ENCODE measurements at regions not wholly inside any gene's neighbourhood (a gene's known extent, or its start where the extent isn't known, plus 50 kb on each side); places are given as distances from the start of the nearest gene placed in this dataset.
"Not testable (repeated sequence)": the region's sequence is repeated elsewhere in the genome, so short reads cannot be mapped to it uniquely, and the experiment has no call there.

DNA sequence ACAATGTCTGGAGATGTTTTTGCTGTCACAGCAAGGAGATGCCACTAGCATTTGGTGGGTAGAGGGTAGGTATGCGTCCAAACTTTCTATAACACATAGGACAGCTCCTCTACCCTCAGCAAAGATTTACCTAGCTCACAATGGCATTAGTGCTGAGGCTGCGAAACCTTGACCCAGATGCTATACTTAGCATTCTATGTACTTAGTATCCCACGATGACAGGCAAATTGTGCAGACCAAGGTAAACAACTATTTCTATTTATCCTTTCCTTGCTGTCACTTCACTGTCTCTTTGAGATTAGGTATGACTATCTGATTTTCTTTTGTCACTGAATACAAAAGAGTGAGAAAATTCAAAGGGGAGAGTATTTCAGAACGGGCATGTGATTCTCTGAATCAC is 265.2 kb upstream of the ZNF385D start:
- no peak for TF ChIP-seq EP300 (IDR thresholded peaks at IDR 0.05)
- TF ChIP-seq, protein P1, sequence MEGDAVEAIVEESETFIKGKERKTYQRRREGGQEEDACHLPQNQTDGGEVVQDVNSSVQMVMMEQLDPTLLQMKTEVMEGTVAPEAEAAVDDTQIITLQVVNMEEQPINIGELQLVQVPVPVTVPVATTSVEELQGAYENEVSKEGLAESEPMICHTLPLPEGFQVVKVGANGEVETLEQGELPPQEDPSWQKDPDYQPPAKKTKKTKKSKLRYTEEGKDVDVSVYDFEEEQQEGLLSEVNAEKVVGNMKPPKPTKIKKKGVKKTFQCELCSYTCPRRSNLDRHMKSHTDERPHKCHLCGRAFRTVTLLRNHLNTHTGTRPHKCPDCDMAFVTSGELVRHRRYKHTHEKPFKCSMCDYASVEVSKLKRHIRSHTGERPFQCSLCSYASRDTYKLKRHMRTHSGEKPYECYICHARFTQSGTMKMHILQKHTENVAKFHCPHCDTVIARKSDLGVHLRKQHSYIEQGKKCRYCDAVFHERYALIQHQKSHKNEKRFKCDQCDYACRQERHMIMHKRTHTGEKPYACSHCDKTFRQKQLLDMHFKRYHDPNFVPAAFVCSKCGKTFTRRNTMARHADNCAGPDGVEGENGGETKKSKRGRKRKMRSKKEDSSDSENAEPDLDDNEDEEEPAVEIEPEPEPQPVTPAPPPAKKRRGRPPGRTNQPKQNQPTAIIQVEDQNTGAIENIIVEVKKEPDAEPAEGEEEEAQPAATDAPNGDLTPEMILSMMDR (IDR thresholded peaks at IDR 0.05), result no peak

DNA sequence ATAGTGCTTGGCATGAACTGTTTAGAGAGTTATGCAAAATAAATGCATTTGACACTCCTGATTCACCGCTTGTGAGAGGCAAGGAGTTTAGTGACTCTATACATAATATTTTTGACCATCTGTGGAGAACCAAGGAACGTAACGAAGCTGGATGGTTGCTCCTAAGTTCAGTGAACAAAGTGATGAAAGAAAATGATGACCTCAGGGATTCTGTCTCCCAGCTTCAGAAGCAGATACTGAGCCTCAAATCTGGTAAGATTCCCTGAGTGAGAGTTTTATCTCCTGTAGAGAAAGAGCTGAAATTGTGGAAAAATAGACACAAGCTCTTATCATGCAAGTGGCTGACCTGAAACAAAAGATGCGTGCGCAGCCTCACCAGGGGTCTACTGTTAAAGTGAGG is 273.6 kb upstream of the ZNF385D start:
- H3K4me1 ChIP-seq; H3K4me3 ChIP-seq; H3K27ac ChIP-seq; H3K36me3 ChIP-seq; DNase-seq; H3K9me3 ChIP-seq; H3K27me3 ChIP-seq; intact Hi-C loops (cut with DNase I; ENCODE audit: low total_unique reads): not testable (repeated sequence)
- 89 to 93% (median 91%) methylated on average over 5 of the region's 5 CpGs for WGBS, 5 donors

More for the DNA sequence above, 265.2 kb upstream of the ZNF385D start:
- no peaks in the 10 kb centered on the region for H3K27me3 ChIP-seq
- no peaks in the 10 kb centered on the region for H3K9me3 ChIP-seq
- peak in 1 of 2 donors; percentile 9 for DNase-seq
- H3K27ac ChIP-seq, result no peak overlapping the region
- H3K4me3 ChIP-seq, result no peak overlapping the region
- H3K36me3 ChIP-seq, result no peaks in the 10 kb centered on the region
- WGBS, 5 donors, result 25 to 58% (median 35%) methylated on average over 4 of the region's 4 CpGs
- intact Hi-C loops (cut with DNase I; ENCODE audit: low total_unique reads), result no loop called here
- no peaks in the 10 kb centered on the region for H3K4me1 ChIP-seq

DNA sequence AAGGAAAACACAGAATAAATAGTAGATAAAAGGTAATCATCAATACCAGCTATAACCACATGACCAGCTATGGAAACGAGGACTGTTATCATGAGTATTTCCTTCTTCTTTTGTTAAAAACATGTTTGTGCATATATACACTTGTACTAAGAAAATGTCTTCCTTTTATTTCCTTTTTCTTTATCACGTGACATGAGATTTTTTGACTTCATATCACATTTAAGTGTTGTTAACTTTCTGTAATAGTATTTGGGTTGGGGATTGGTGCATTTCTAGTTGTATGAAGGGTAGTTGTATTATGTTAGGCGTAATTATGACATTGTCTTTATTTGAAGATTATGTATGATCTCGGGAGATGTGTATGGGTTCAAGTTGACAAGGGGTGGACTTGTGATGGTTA is 278.5 kb upstream of the ZNF385D start:
- 68 to 77% (median 73%) methylated on average over 4 of the region's 4 CpGs for WGBS, 5 donors
- TF ChIP-seq EP300 (IDR thresholded peaks at IDR 0.05), result no peak
- no peak for TF ChIP-seq POLR2A (IDR thresholded peaks at IDR 0.05)
- TF ChIP-seq, protein P1 (IDR thresholded peaks at IDR 0.05), result no peak
- TF ChIP-seq POLR2AphosphoS5 (IDR thresholded peaks at IDR 0.05), result no peak
- no peaks in the 10 kb centered on the region for H3K36me3 ChIP-seq
- H3K4me1 ChIP-seq, result no peaks in the 10 kb centered on the region
- peaks cover 0 to 7% (median 0%) of the 10 kb centered on the region in 4 donors for H3K9me3 ChIP-seq
- DNase-seq, result no peak
- H3K4me3 ChIP-seq, result no peak overlapping the region
- H3K27me3 ChIP-seq, result no peaks in the 10 kb centered on the region
- intact Hi-C loops (cut with DNase I; ENCODE audit: low total_unique reads), result no loop called here
- no peak overlapping the region for H3K27ac ChIP-seq

DNA sequence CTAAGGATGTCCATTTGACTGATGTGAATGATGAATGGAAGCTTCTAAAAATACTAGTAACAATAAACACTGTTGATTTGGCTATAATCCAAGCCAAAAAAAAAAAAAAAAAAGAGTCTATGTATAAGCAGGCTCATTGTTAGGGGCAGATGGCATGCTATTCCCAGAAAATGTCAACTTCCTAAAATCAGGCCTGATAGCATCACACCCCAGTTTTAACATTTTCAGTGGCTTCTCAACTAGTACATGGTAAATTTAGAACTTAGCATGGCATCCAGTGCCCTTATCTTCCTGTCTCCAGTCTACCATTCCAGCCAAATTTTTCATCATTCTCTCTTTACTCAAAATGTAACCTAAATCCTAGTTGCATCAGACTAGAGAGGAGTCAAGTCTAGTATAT is 288.2 kb upstream of the ZNF385D start:
- no peaks in the 10 kb centered on the region for H3K36me3 ChIP-seq
- no peaks in the 10 kb centered on the region for H3K4me1 ChIP-seq
- intact Hi-C loops (cut with DNase I; ENCODE audit: low total_unique reads), result no loop called here
- no peaks in the 10 kb centered on the region for H3K27me3 ChIP-seq
- H3K9me3 ChIP-seq, result no peaks in the 10 kb centered on the region
- no peak for DNase-seq
- H3K27ac ChIP-seq, result no peak overlapping the region
- H3K4me3 ChIP-seq, result no peak overlapping the region
- TF ChIP-seq POLR2AphosphoS5 (IDR thresholded peaks at IDR 0.05) (no peak), POLR2A (IDR thresholded peaks at IDR 0.05) (no peak), EP300 (IDR thresholded peaks at IDR 0.05) (no peak)
- TF ChIP-seq, protein P1 (IDR thresholded peaks at IDR 0.05), result no peak

DNA sequence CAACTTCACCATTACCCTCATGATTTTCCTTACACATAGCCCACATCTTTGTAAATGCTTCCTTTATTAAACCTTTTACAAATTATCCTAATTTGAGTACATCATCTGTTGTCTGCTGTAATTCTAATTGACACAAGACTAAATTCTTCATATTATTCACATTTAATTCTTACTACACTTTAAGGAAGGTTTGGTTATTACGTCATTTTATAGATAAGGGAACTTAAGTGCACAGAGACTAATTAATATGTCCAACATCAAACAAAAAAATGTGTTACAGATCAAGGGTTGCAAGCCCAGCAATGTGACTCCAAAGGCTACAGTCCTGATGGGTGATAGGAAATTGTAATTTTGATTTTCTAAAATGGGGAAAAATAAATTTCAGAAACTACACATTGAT is 289.1 kb upstream of the ZNF385D start:
- WGBS, 5 donors, result 69 to 81% (median 75%) methylated on average over 1 of the region's 1 CpG
- Histone ChIP-seq H3K27ac (no peak overlapping the region), H3K27me3 (no peaks in the 10 kb centered on the region), H3K36me3 (no peaks in the 10 kb centered on the region), H3K4me1 (no peaks in the 10 kb centered on the region), H3K4me3 (no peak overlapping the region), H3K9me3 (no peaks in the 10 kb centered on the region)
- intact Hi-C loops (cut with DNase I; ENCODE audit: low total_unique reads), result no loop called here
- no peak for TF ChIP-seq EP300 (IDR thresholded peaks at IDR 0.05)
- no peak for TF ChIP-seq POLR2AphosphoS5 (IDR thresholded peaks at IDR 0.05)
- TF ChIP-seq, protein P1 (IDR thresholded peaks at IDR 0.05), result no peak
- TF ChIP-seq POLR2A (IDR thresholded peaks at IDR 0.05), result no peak
- DNase-seq, result no peak

Measured in stomach (tissue), 8 donors.